Hepatic stellate cell (primary cell): ENCODE measurements at regions not wholly inside any gene's neighbourhood (a gene's known extent, or its start where the extent isn't known, plus 50 kb on each side); places are given as distances from the start of the nearest gene placed in this dataset.
"Not testable (repeated sequence)": the region's sequence is repeated elsewhere in the genome, so short reads cannot be mapped to it uniquely, and the experiment has no call there.

ENCODE experiments used
- DNase-seq: peaks from one replicate; pipeline ENCODE4 v3.0.0; 2011; ENCODE audit warnings: low spot score

DNA sequence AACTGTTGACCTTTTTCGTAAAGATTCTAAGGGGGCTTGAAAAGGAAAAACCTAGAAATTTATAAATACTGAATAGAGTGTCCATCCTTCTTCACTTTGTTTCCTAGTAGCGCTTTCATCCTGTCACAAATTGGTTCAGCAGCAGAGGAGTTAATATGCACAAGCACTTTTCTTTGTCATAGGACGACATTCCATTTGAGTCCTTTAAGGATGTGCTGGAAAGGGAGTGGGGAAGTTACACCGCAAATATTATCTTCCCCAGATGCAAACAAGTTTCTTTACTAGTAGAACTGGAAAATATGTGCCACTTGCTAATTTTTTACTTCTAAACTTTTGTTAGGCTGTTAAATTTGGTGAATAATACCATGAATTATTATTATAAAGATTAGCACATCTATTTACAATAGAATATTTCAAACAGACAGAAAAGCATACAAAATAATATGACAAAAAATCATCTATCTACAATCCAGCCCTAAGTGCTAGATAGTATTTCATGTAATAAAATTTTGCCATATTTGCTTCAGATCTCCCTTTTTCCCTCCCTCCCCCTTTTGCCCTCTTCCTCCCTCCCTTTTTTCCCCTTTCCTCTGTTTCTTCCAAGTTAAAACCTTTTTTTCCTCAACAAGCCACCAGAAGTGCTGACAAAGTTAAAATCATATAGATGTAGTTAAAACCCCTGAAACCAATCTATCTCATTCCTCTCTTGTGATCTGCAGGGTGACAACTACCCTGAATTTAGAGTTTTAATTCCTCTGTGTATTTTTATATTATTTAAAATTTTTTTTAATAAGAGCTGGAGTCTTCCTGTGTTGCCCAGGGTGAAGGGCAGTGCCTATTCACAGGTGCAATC lies 50.5 kb upstream of the MAP4K3 start:
- DNase-seq, result no peak

DNA sequence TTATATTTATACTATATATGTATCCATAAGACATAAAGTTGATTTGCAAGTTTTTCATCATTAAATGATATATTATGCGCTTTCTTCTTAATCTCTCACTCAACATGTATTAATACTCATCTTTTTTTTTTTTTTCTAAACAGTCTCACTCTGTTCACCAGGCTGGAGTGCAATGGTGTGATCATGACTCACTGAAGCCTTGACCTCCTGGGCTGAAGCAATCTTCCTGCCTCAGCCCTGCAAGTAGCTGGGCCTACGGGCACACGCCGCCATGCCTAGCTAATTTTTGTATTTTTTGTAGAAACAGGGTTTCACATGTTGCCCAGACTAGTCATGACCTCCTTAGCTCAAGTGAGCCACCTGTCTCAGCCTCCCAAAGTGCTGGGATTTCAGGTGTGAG lies 51.4 kb upstream of the MAP4K3 start:
- no peak for DNase-seq

DNA sequence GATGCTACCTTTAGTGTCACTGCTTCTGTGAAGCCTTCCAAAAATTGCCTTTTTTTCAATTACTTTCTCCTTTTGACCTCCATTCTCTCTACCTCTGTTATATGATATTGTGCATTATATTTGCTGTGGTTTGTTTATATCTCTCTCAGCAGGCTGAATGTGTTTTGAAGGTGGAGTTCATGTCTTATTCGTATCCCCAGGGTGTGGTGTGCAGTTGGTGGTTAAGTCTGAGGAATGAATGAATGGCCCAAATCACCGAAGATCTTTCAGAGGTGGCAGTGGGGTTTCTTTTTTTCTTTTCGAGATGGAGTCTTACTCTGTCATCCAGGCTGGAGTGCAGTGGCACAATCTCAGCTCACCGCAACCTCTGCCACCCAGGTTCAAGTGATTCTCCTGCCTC lies 53.5 kb upstream of the MAP4K3 start:
- DNase-seq, result no peak

DNA sequence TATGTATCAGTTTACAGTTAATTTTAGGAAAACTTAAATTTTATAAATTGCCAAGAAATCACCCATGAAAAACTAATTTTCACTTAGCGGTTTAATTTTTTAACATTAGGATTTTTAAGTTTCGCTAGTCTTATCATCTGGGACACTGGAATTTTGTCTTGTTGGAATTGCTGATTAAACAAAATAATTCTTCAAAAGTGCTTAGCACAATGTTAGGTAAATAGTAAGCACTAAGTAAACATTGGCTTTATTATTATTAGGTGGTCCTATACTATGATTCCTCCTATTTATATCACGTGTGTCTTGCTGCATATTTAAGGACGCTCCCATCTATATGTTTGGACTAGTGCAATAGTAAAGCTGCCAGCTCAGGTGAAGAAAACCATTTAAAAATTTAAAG lies 54.6 kb upstream of the MAP4K3 start:
- no peak for DNase-seq

DNA sequence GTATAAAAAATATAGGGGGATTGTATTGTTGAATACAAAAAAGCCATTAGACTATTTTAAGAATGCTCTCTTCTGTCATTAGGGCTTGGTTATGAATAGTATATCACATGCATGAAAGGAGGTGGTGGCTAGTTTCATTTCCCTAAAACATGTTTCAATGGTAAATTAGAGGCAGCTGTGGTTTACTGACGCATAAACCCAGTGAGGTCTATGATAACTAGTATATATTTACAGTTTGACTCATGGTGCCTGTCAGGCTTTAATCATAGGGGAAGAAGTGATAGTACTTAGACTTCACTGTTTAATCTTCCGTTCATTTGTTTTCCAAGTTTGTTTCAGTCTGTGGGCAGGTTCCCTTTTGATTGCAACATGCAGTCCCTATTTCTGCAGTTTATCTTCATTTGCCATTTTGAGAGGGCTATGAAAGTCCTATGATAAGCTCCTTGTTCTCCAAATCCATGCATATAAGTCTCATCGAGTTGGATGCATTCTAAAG lies 55.1 kb upstream of the MAP4K3 start:
- peak; percentile 74 for DNase-seq

DNA sequence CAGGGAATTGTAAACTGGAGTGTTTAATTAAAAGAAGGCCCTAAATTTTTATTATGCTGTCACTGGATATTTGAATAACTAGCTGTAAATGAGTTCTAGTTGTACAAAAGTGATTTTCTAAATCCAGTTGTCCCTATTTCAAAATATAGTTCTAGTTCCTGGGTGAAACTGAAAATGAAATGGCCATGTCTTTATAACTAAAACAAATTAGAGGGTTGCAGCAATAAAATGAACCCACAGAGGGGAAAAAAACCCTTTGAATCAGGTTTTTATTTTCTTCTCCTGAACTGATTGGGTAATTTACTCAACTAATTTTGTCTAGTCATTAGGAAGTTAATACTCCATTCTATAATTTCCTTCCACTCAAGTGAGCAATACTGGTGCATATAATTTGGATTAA lies 55.6 kb upstream of the MAP4K3 start:
- no peak for DNase-seq

DNA sequence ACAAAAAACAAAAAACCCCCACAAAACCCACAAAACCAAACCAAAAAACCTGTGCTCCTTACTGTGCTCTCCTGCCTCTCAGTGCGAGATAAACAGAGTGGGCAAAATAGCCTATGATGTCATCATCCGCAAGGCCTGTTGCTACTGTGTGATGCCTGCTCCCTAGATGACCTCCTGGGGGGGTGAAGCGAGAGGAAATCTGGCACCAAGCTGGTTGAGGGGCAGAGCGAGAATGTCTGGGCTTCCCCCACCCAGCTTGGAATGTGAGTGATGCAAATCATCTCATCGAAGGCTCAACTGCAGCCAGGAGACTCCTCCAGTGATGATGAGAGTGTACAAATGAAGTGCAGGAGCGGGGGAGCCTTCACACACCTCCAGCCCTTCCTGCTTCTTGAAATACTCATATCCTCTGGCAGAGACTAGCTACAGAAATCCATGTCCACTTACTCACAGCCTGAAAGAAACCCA lies 57.7 kb upstream of the MAP4K3 start:
- DNase-seq, result peak; percentile 69

DNA sequence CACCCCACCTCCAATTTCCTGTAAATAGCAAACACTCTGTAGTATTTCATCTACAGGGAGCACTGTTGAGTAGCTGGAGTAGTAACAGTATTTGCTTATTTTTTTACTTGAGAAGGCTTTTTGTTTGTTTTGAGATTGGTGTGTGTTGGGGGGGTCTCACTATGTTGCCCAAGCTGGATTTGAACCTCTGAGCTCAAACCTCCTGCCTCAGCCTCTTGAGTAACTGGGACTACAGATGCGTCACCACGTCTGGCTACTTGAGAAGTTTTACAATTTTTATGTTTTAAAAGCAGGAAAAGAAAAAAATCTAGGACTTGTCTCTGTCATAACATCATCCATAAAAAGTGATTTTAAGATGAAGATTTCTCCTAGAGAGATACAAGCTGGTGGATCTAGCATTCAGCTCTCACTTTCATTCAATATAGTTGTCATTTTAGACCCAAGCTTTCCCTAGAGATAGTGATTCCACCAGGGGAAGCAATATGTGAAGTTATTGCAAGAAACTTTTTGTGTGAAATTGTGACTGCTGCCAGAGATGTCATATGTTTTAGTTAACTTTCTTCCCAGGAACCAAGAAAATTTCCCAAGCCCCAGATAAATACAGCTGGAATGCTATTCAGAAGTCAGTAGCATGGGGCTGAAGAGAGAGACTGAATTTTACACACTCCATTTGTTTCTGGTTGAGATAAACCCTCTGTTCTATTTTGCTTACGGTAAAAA lies 60.2 kb upstream of the MAP4K3 start:
- DNase-seq, result no peak

DNA sequence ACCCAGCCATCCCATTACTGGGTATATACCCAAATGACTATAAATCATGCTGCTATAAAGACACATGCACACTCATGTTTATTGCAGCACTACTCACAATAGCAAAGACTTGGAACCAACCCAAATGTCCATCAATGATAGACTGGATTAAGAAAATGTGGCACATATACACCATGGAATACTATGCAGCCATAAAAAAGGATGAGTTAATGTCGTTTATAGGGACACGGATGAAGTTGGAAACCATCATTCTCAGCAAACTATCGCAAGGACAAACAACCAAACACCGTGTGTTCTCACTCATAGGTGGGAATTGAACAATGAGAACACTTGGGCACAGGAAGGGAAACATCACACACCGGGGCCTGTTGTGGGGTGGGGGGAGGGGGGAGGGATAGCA lies 61.1 kb upstream of the MAP4K3 start:
- DNase-seq, result not testable (repeated sequence)

DNA sequence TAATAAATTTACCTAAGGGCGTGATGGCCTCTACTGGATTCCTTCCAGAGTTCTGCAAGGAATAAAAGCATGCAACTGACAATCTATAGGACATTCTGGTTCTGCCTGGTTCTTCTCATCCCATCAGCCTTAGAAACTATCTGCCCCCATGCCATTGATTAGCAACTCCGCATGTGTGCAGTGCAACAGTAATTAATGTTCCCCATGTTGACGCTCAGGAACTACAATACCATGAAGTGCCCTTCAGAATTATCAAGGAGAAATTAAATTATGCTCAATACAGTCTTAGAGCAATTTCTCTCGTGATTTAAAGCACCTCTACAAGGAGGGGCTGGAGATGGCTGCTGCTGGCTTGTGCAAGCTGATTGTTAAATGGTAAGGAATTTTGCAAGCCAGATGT lies 61.7 kb upstream of the MAP4K3 start:
- DNase-seq, result no peak

DNA sequence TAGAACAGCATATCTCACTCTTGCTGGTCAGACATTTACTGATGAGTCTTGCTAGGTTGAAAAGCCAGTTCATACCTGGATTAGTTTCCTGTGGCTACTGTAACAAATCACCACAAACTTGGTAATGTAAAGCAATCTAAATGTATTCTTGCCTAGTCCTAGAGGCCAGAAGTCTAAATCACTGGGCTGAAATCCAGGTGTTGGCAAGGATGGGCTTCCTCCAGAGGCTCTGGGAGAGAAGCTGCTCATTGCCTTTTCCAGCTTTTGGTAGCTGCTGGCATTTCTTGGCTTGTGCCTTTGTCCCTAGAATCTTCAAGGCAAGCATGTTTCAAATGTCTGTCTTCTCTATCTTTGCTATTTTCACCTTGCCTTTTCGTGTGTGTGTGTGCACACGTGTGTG lies 62.3 kb upstream of the MAP4K3 start:
- DNase-seq, result no peak

DNA sequence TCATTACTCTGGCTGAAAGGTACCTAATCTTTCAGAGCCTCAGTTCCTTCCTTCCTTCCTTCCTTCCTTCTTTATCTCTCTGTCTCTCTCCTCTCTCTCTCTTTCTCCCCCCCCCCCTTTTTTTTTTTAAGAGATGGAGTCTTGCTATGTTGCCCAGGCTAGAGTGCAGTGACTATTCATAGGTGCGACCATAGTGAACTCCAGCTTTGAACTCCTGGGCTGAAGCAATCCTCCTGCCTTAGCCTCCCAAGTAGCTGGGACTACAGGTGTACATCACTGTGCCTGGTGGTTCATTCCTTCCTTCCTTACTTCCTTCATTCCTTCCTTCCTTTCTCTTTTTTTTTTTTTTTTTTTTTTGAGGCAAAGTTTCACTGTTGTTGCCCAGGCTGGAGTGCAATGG lies 64.3 kb upstream of the MAP4K3 start:
- DNase-seq, result no peak

DNA sequence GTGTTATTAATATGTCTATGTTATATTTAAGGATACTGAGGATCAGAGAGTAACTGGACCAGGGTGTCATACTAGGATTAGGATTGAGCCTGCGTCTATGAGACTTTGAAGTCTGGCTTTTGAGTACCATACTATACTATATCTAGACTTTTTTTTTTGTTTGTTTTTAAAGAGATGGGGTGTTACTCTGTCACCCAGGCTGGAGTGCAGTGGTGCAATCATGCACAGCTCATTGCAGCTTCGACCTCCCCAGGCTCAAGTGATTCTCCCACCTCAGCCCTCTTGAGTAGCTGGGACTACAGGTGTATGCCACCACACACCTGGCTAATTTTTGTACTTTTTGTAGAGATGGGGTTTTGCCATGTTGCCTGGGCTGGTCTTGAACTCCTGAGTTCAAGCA lies 66.2 kb upstream of the MAP4K3 start:
- DNase-seq, result no peak

DNA sequence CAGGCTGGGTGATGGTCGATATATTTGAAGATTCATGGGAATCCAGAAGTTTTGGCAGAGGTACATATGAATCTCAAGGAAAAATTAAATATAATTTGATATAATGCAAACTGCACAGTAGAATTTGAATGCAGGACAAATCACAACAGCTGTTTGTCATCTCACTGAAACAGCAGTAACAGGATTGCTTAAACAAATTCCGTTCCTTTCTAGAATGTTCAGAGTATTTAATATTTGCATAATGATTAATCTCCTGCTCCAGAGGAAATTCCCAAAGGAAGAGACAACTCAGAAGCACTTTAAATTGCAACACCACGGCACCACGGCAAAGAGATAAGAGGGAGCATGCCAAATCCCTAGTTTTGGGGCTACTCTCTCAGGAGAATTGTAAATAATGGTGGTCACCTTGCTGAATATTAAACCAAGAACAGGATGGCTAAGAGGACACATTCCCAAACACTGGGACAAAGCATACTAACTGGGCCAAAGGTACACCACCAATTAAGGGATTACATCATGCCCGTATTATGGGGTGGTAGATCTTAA lies 67.8 kb upstream of the MAP4K3 start:
- peak; percentile 37 for DNase-seq

DNA sequence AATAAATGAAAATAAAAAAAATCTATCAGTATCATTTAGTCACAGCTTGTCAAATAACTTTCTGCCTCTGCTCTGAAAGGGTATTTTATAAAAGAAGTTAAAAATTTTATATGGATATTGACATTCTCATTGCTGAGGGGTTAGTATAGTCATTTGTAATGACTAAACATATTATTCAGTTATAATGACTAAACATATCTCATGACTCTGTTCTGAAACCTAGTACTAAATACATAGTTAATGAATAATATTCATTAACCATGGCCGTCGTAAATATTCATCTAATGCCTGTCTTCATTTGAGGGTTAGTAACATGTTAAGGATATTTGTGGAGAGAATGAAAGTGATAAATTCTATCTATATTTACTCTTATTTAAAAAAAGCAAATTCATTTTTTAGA lies 69.1 kb upstream of the MAP4K3 start:
- no peak for DNase-seq

DNA sequence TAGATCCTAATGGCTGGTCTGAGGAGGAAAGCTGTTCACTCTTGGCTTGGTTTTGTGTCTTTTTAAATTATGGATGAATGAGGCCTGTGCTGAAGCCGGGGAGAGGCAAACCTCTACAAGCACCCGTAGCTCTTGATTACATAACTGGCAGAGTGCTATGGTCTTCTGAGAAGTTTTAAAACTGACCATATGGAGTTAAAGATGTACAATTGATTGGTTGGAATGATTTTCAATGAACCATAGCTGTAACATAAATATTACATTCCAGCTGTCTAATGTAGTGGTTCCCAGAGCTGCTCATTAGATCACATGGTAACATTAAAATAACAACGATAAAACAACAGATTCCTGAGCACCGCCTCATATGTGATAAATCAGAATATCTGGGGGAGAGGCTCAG lies 71.1 kb upstream of the MAP4K3 start:
- DNase-seq, result peak; percentile 33

DNA sequence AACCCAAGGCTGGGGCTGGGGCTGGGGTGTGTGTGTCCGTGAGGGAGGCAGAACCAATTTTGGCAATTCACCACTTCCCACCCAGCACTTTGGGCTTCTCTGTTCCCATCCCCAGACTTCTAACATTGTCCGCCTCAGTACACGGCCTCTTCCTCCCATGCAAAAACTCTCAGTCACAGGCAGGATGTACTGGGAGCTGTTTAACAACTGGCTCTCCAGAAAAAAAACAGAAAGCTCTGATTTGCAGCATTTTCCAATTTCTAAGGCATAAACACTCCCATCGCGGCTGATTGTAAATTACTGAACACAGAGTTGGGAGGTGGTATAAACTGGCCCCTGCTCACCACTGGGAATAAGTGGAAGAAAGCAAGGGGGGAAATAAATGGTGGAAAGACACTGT lies 73.1 kb upstream of the MAP4K3 start:
- DNase-seq, result no peak

DNA sequence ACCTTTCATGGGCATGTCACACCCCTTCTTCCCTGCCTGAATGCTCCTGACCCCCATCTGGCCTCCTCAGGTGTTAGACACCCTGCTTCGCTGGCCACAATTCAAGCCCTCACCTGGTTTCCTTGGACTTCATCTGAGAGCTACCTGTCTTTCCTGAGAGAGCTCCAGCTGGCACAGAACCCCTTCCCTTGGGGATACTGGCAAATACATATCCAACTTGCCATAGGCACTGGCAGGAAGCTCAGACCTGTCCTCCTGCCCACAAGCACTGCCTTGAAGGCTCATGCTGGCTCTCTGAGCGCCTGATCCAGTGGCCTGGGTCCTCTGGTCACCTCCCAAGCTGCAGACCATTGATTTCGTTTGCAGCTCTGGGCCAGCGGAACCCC lies 74.1 kb upstream of the MAP4K3 start:
- no peak for DNase-seq

DNA sequence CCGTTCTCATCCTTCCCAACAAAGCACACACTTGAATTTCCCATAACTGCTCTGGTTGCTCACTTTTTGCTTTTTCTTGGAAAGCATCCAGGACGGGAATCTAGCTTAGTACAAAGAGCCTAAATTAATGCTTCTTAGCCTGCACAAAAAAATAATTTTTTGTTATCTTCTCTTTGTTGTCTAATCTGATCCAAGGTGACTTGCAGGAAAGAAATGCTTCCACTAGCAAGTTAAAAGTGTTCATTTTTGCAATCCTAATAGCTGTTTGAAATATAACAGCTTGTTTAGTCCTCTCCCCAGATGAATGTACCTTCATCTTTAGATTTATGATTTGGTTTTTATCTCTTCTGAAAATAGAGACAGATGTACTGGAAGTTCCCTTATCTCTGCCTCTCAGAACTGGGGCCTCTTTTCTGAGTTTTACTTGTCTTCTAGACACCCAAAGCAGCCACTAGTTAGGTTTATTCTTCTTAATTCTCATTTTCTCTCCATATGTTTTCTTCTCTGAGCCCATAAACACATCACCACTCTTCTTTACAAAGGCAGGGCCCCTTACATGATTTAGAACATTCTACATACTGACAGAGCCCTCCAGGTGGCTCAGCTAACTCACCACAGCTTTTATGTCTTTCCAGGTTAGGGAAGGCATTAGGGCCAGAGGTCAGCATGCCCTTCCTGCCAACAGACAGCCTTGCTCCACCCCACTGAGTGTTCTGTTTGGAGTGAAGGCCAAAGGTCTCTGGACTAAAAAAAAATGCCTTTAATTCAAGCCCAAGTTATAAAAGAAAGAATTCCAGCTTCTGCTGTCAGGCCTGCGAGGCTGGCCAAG lies 74.7 kb upstream of the MAP4K3 start:
- no peak for DNase-seq

DNA sequence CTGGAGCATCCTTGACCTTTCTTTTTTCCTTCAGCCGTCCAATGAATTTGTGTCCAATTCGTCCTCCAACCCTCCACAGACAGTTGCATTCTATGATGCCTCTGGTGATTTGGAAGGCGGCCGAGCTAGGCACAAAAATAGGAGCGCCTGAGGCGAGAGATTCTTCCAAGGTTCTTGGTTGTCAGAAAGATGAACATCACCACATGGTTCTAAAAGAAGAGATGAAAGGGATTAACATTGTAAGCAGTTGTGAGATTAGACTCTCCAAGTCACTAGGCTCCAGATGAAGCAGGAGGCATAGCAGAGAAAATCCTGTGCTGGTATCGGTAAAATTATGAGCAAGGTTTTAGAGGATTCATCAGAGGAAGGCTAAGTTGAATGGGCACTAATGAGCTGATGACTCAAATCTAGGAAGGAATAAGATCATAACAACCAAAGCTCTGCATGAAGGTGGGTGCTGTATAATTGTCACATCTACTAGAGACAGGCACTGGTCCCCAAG lies 75.4 kb upstream of the MAP4K3 start:
- DNase-seq, result no peak

DNA sequence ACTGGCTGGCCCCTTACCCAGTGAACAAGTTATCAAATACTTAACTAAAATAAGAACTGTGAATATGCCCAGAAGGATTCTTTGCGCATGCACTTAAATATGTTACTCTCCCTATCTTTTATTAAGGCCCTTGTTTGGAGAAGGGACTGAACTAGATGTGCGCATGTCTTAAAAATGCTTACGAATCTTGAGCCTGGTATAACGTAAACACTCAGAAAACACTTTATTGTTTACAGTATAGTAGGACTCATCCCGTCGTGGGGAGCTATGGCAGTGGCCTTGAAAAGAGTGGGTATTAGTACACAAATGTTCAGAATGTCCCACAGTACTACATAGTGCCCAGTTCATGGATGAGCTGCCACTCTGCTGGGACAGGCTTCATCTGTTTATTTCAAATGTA lies 75.9 kb upstream of the MAP4K3 start:
- no peak for DNase-seq

DNA sequence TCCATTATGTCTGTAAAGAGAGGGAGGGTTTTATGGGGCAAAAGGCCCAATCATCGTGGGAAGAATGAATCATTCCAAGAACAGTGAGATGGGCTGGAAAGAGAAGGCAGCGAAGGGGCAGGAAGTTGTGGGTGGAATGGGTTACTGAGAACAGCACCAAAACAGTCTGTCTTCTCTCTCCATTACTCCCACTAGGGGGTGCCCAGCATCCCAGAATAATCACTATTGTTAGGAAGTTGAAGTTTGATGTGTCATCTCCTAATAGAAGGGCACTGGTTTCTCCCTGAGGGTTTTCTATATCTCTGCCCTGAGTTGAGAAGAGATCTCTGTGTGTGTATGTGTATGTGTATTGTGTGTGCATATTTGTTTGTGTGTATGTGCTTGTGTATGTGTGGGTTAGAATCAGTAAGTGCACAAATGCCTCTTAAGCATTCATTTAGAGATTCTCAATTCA lies 76.6 kb upstream of the MAP4K3 start:
- peak; percentile 55 for DNase-seq
